Muscle layer of duodenum (tissue), 2 donors: ENCODE measurements at regions not wholly inside any gene's neighbourhood (a gene's known extent, or its start where the extent isn't known, plus 50 kb on each side); places are given as distances from the start of the nearest gene placed in this dataset.
"Not testable (repeated sequence)": the region's sequence is repeated elsewhere in the genome, so short reads cannot be mapped to it uniquely, and the experiment has no call there.

Experiments used
- H3K27ac ChIP-seq: one replicate; pipeline ENCODE4 v1.7.0; 2013; ENCODE audit warnings: mild to moderate bottlenecking, low read length
- H3K27me3 ChIP-seq: one replicate; pipeline ENCODE4 v1.7.0; 2013; ENCODE audit warnings: low read depth, mild to moderate bottlenecking, control low read depth, low read length
- H3K36me3 ChIP-seq, 2 donors: one replicate each; pipeline ENCODE4 v1.7.0; 2013; ENCODE audit warnings: low read length in 2 of 2, control low read depth in 1 of 2, mild to moderate bottlenecking in 1 of 2; ENCODE audit not compliant: insufficient read depth in 2 of 2, control insufficient read depth in 1 of 2
- H3K4me1 ChIP-seq, 2 donors: one replicate each; pipeline ENCODE4 v1.7.0; 2013; ENCODE audit warnings: low read length in 2 of 2, mild to moderate bottlenecking in 2 of 2, control low read depth in 1 of 2, moderate library complexity in 1 of 2; ENCODE audit not compliant: insufficient read depth in 2 of 2, control insufficient read depth in 1 of 2
- H3K4me3 ChIP-seq, 2 donors: one replicate each; pipeline ENCODE4 v1.7.0; 2013; ENCODE audit warnings: low read length in 2 of 2, low read depth in 1 of 2, mild to moderate bottlenecking in 1 of 2
- H3K9me3 ChIP-seq, 2 donors: one replicate each; pipeline ENCODE4 v1.7.0; 2013; ENCODE audit warnings: low read length in 2 of 2, control low read depth in 1 of 2, mild to moderate bottlenecking in 1 of 2; ENCODE audit not compliant: control insufficient read depth in 1 of 2
- donor health status: healthy.

GRCh38 chr19:28549680-28550277 is 663.2 kb downstream of the UQCRFS1 start:
- no peaks in the 10 kb centered on the region for H3K27me3 ChIP-seq

GRCh38 chr19:28546148-28546685 is 666.7 kb downstream of the UQCRFS1 start:
- Histone ChIP-seq H3K36me3 (no peaks in the 10 kb centered on the region), H3K4me1 (no peaks in the 10 kb centered on the region), H3K4me3 (no peak overlapping the region), H3K27ac (no peak overlapping the region), H3K27me3 (no peaks in the 10 kb centered on the region), H3K9me3 (no peaks in the 10 kb centered on the region)

More at GRCh38 chr19:28549680-28550277, 663.2 kb downstream of the UQCRFS1 start:
- no peak overlapping the region for H3K4me3 ChIP-seq
- H3K36me3 ChIP-seq, result no peaks in the 10 kb centered on the region
- H3K4me1 ChIP-seq, result no peaks in the 10 kb centered on the region
- no peak overlapping the region for H3K27ac ChIP-seq
- H3K9me3 ChIP-seq, result no peaks in the 10 kb centered on the region

GRCh38 chr19:28545397-28545796 is 667.6 kb downstream of the UQCRFS1 start:
- not testable (repeated sequence) for H3K27ac ChIP-seq, H3K4me3 ChIP-seq, H3K4me1 ChIP-seq, H3K27me3 ChIP-seq, H3K36me3 ChIP-seq, H3K9me3 ChIP-seq

- H3K27ac ChIP-seq, result no peak overlapping the region
- no peaks in the 10 kb centered on the region for H3K4me1 ChIP-seq
- H3K36me3 ChIP-seq, result no peaks in the 10 kb centered on the region
- H3K9me3 ChIP-seq, result no peaks in the 10 kb centered on the region
- no peak overlapping the region for H3K4me3 ChIP-seq
- H3K27me3 ChIP-seq, result no peaks in the 10 kb centered on the region
Measured at GRCh38 chr19:28544451-28545261, 668.3 kb downstream of the UQCRFS1 start.

- no peaks in the 10 kb centered on the region for H3K36me3 ChIP-seq
- H3K4me3 ChIP-seq, result no peak overlapping the region
- no peak overlapping the region for H3K27ac ChIP-seq
Measured at GRCh38 chr19:28543244-28543776, 669.6 kb downstream of the UQCRFS1 start.

GRCh38 chr19:28542394-28543243 is 670.3 kb downstream of the UQCRFS1 start:
- H3K27me3 ChIP-seq, result no peaks in the 10 kb centered on the region
- H3K36me3 ChIP-seq, result no peaks in the 10 kb centered on the region
- no peak overlapping the region for H3K27ac ChIP-seq
- no peak overlapping the region for H3K4me3 ChIP-seq
- no peaks in the 10 kb centered on the region for H3K9me3 ChIP-seq
- no peaks in the 10 kb centered on the region for H3K4me1 ChIP-seq

More at GRCh38 chr19:28543244-28543776, 669.6 kb downstream of the UQCRFS1 start:
- Histone ChIP-seq H3K9me3 (no peaks in the 10 kb centered on the region), H3K4me1 (no peaks in the 10 kb centered on the region), H3K27me3 (no peaks in the 10 kb centered on the region)

- H3K9me3 ChIP-seq, result peaks cover 0 to 3% of the 10 kb centered on the region in 2 donors
- no peak overlapping the region for H3K4me3 ChIP-seq
- H3K36me3 ChIP-seq, result no peaks in the 10 kb centered on the region
- no peaks in the 10 kb centered on the region for H3K4me1 ChIP-seq
- no peak overlapping the region for H3K27ac ChIP-seq
- no peaks in the 10 kb centered on the region for H3K27me3 ChIP-seq
Measured at GRCh38 chr19:28541602-28542393, 671.2 kb downstream of the UQCRFS1 start.

- no peaks in the 10 kb centered on the region for H3K4me1 ChIP-seq
- peaks cover 0 to 3% of the 10 kb centered on the region in 2 donors for H3K9me3 ChIP-seq
- no peak overlapping the region for H3K27ac ChIP-seq
- H3K27me3 ChIP-seq, result no peaks in the 10 kb centered on the region
- H3K4me3 ChIP-seq, result no peak overlapping the region
- no peaks in the 10 kb centered on the region for H3K36me3 ChIP-seq
Measured at GRCh38 chr19:28541029-28541428, 671.9 kb downstream of the UQCRFS1 start.

GRCh38 chr19:28540385-28540784 is 672.6 kb downstream of the UQCRFS1 start:
- H3K4me3 ChIP-seq, H3K9me3 ChIP-seq, H3K36me3 ChIP-seq, H3K27ac ChIP-seq, H3K27me3 ChIP-seq, H3K4me1 ChIP-seq: not testable (repeated sequence)

- no peaks in the 10 kb centered on the region for H3K27me3 ChIP-seq
- H3K4me1 ChIP-seq, result no peaks in the 10 kb centered on the region
- H3K36me3 ChIP-seq, result no peaks in the 10 kb centered on the region
- peaks cover 0 to 3% of the 10 kb centered on the region in 2 donors for H3K9me3 ChIP-seq
- no peak overlapping the region for H3K27ac ChIP-seq
- H3K4me3 ChIP-seq, result no peak overlapping the region
Measured at GRCh38 chr19:28539759-28540158, 673.2 kb downstream of the UQCRFS1 start.
